IgD-negative memory B cell (primary cell): ENCODE measurements at regions not wholly inside any gene's neighbourhood (a gene's known extent, or its start where the extent isn't known, plus 50 kb on each side); places are given as distances from the start of the nearest gene placed in this dataset.
"Not testable (repeated sequence)": the region's sequence is repeated elsewhere in the genome, so short reads cannot be mapped to it uniquely, and the experiment has no call there.

Source experiments
- H3K27ac Mint-ChIP-seq, 3 donors: one replicate each; pipeline ENCODE4 v1.8.0; 2020 to 2022; ENCODE audit warnings: mild to moderate bottlenecking in 3 of 3, mixed read lengths in 3 of 3, moderate library complexity in 1 of 3
- H3K27me3 Mint-ChIP-seq: one replicate; pipeline ENCODE4 v1.8.0; 2021; ENCODE audit warnings: mixed read lengths
- H3K36me3 Mint-ChIP-seq: one replicate; pipeline ENCODE4 v1.8.0; 2020; ENCODE audit warnings: mild to moderate bottlenecking, mixed read lengths
- H3K4me1 Mint-ChIP-seq, 3 donors: one replicate each; pipeline ENCODE4 v1.8.0; 2020 to 2022; ENCODE audit warnings: mixed read lengths in 3 of 3, mild to moderate bottlenecking in 1 of 3
- H3K4me3 Mint-ChIP-seq, 4 donors: one replicate each; pipeline ENCODE4 v1.8.0; 2020 to 2022; ENCODE audit warnings: mild to moderate bottlenecking in 4 of 4, mixed read lengths in 4 of 4, moderate library complexity in 3 of 4
- H3K9me3 Mint-ChIP-seq, 3 donors: one replicate each; pipeline ENCODE4 v1.8.0; 2020 to 2021; ENCODE audit warnings: mixed read lengths in 3 of 3, mild to moderate bottlenecking in 1 of 3

DNA sequence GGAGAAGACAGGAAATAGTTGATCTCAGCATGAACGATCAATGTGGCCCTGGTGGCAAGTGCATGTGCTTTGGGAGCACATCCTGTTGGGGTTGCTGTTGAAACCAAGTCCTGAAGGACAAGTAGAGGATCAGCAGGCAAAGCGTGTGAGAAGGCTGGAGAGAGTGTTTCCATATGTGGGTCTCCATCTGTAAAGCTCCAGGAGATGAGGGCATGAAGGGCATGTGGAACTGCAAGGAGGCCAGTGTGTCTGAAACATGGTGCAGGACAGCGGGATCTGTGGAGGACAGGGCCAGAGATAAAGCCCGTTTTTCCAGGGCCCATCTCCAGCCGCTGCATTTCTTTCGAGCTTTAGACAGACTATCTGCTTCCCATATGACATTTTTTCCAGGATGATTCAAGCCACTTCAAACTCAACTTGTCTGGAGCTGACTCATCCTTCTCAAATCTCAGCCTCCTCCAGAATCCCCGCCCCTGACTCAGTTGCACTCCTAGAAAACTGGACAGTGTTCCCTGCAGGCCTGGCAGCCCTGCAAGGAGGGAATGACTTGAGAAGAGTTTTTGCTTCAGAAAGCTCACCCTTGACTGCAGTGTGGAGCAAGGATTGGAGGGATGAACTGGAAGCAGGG lies 226.1 kb downstream of the VAPA start:
- H3K36me3 Mint-ChIP-seq, result no peaks in the 10 kb centered on the region
- H3K4me1 Mint-ChIP-seq, result peaks cover 0 to 3% (median 0%) of the 10 kb centered on the region in 3 donors
- H3K27me3 Mint-ChIP-seq, result no peaks in the 10 kb centered on the region
- H3K9me3 Mint-ChIP-seq, result peaks cover 0 to 3% (median 2%) of the 10 kb centered on the region in 3 donors
- no peak overlapping the region for H3K27ac Mint-ChIP-seq
- H3K4me3 Mint-ChIP-seq, result no peak overlapping the region

DNA sequence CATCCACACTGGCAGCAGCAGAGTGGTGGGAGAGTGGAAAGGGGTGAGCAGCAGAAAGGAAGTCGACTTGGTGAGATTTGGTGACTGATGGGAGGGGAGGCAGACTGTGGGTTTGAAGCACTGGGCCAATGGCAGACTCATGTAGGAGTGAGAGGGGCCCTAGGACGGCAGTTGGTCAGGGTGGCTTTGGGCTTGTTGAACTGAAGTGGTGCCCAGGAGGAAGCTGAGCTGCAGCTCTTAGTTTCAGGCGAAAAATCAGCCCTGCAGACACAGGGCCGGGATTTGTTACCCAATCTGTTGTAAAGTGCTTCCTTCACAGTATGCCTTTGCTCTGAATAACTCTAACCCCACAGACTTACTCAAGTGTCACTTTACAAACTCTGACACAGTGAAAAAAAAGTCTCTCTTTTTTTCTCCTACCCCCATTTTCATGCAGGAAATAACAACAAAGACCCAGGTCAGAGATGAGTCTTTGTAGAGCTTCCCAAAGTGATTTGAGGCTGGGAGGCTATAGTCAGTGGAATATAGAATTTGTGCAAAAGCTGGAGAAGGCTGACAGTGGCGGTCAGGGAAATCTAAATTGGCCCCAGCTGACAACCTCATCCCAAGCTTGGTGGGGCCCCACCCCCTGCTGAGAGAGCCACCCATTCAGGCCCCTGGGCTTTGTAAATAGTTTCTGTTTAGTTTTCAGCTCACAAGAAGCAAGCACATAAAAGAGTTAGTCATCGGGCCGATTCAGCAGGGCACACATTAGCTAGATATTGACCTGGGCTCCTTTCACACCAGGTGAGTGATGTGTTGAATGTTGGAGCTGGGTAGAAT lies 226.9 kb downstream of the VAPA start:
- H3K4me1 Mint-ChIP-seq, result peaks cover 0 to 3% (median 0%) of the 10 kb centered on the region in 3 donors
- H3K9me3 Mint-ChIP-seq, result peaks cover 0 to 3% (median 2%) of the 10 kb centered on the region in 3 donors
- no peaks in the 10 kb centered on the region for H3K36me3 Mint-ChIP-seq
- no peak overlapping the region for H3K27ac Mint-ChIP-seq
- no peaks in the 10 kb centered on the region for H3K27me3 Mint-ChIP-seq
- H3K4me3 Mint-ChIP-seq, result no peak overlapping the region

DNA sequence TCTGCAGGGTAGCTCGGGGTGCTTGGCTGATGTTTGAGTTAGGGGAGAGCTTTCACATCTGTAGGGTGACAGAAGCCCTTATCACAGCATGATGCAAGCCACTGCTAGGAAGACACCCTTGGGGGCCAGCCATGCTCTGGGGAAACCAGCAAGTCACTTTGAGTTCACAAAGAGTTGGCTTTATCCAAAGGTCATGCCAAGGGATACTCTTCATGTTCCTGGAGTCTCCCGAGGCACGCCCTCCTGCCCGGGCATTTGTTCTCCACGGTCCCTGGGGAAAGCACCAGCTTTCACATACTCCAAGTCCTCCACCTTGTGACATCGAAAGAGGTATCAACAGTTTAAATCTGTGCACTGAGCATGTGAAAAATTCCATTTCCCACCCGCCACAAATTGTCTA lies 227.7 kb downstream of the VAPA start:
- H3K27ac Mint-ChIP-seq, result no peak overlapping the region
- H3K9me3 Mint-ChIP-seq, result peaks cover 0 to 3% (median 0%) of the 10 kb centered on the region in 3 donors
- H3K27me3 Mint-ChIP-seq, result no peaks in the 10 kb centered on the region
- H3K36me3 Mint-ChIP-seq, result no peaks in the 10 kb centered on the region
- peaks cover 0 to 3% (median 0%) of the 10 kb centered on the region in 3 donors for H3K4me1 Mint-ChIP-seq
- H3K4me3 Mint-ChIP-seq, result no peak overlapping the region

DNA sequence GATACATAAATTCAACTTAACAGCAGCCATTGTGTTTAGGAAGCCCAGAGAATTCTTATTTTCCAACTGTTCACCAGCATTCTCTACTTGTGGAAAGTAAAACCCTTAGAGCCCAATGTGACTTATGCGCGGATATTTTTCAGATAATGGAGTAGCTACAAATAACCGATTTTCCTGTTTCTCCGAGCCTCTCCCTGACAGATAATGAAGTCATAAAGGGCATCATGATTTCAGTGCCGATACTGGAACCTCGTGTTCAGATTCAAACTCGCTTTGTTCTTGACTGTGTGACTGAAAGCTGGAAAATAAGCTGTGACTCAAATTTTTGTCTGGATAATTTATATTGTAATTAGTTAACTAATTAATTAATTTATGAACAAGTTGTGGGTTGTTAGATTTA lies 228.2 kb downstream of the VAPA start:
- H3K36me3 Mint-ChIP-seq, result no peaks in the 10 kb centered on the region
- H3K4me1 Mint-ChIP-seq, result peaks cover 0 to 3% (median 0%) of the 10 kb centered on the region in 3 donors
- no peak overlapping the region for H3K4me3 Mint-ChIP-seq
- H3K27me3 Mint-ChIP-seq, result no peaks in the 10 kb centered on the region
- H3K9me3 Mint-ChIP-seq, result peaks cover 0 to 3% (median 0%) of the 10 kb centered on the region in 3 donors
- no peak overlapping the region for H3K27ac Mint-ChIP-seq

DNA sequence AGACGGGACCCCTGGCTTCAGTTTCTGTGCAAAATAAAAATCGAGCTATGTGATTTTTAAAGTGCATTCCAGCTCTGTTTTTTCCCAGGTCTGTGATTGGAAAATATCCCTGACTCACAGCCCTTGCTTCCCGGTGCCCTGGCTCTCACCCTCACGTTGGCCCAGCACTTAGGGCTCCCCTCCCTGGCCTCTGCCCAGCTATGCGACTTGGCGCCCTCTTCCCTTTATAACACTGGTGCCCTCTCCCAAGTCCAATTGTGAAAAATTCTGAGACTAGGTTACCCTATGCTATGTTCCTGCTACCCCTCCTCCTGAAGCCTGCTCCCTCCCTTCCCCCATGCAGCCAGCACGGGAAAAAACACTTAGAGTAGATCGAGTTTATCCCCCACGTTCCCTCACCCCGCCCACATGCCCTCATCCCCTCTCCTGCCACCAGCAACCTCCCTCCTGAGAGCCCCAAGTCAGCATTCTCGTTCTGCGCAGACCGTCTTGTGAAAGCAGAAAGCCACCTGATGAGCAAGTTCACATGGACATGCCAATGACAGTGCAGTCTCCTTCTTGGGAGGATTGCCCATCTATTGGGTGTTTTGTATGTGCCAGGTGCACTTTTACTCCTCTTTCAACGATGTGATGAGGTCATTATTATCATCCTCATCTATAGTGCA lies 228.8 kb downstream of the VAPA start:
- Mint-ChIP-seq H3K9me3 (no peaks in the 10 kb centered on the region), H3K4me1 (peaks cover 0 to 3% (median 0%) of the 10 kb centered on the region in 3 donors), H3K4me3 (peak overlapping the region in 1 of 4 donors; percentile 66), H3K36me3 (no peaks in the 10 kb centered on the region), H3K27me3 (no peaks in the 10 kb centered on the region), H3K27ac (no peak overlapping the region)

DNA sequence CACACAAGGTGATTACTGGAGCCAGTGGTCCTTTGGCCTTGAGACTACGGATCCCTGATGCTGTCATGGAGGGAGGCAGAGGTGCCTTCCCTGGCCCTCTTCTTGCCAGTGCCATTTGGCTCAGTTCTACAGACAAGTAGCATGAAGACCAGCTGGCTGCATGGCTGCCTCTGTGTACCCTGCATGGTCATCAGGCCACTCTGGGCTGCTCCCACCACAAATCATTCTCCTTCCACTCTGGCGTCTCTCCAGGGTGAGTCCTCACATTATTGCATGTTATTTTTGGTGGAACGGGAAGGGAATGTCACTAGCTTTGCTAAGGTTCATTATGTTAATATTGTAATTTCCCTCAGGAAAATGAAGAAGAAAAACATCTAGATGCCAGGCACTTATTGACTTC lies 229.8 kb downstream of the VAPA start:
- Mint-ChIP-seq H3K4me3 (no peak overlapping the region), H3K9me3 (no peaks in the 10 kb centered on the region), H3K36me3 (no peaks in the 10 kb centered on the region), H3K4me1 (peaks cover 0 to 1% (median 0%) of the 10 kb centered on the region in 3 donors), H3K27me3 (no peaks in the 10 kb centered on the region), H3K27ac (no peak overlapping the region)

DNA sequence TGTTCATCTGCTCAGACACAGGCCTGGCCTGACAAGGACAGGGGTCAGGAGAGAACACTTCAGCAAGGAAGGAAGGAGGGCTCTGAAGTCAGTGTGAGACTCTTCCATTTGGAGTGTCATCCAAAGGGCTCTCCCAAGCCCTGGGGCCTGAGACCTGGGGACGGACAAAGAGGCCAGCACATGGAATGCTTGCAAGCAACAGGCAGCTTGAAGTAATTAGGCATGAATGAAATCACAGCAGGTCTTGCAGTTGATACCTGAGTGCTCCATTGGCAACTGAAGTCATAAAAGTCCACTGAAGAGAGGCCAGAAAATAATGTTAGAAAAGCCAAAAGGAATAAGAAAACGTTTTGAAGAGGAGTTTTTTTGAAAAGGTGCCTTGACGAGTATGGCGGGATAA lies 231.7 kb downstream of the VAPA start:
- Mint-ChIP-seq H3K36me3 (no peaks in the 10 kb centered on the region), H3K4me3 (no peak overlapping the region), H3K4me1 (peaks cover 0 to 1% (median 0%) of the 10 kb centered on the region in 3 donors), H3K27ac (no peak overlapping the region), H3K9me3 (no peaks in the 10 kb centered on the region), H3K27me3 (no peaks in the 10 kb centered on the region)

DNA sequence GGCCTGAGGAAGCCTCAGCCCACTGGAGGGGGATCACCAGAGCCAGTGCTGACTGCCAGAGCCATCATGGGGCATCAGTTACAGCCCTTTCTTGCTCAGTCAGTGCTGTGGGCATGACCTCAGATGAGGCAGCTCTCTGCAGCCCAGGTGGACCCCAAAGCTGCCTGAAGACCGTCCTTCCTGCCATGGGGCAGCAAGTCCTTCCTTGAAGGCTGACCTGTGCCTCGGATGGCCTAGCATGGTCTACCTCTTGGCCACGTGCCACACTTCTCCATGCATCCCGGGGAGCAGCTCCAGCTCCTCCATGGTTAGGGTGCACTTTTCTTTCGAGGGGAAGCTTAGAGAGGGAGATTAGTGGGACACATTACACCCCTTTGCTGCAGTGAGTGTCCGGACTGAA lies 233.4 kb downstream of the VAPA start:
- Mint-ChIP-seq H3K4me1 (no peaks in the 10 kb centered on the region), H3K27ac (no peak overlapping the region), H3K4me3 (no peak overlapping the region), H3K36me3 (no peaks in the 10 kb centered on the region), H3K27me3 (no peaks in the 10 kb centered on the region), H3K9me3 (no peaks in the 10 kb centered on the region)

DNA sequence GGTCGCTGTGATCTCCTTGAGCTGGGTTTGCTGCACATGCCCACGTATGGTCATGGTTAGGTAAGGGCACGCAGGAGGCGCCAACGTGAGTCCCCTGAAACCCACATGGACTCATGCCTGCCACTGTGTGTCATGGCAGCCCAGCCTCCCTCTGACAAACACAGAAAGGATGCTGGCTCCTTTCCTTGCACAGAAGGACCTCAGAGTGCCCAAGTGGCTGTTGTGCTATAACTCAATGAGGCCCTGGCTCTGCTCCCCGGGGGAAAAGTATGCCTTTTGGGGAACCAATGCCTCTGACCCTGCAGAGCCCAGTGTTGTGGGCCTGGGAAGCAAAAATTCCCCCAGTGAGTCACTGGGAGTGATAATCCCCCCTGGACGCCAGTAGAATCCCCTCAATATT lies 233.9 kb downstream of the VAPA start:
- H3K36me3 Mint-ChIP-seq, result no peaks in the 10 kb centered on the region
- H3K27ac Mint-ChIP-seq, result no peak overlapping the region
- H3K27me3 Mint-ChIP-seq, result no peaks in the 10 kb centered on the region
- H3K4me3 Mint-ChIP-seq, result no peak overlapping the region
- no peaks in the 10 kb centered on the region for H3K9me3 Mint-ChIP-seq
- H3K4me1 Mint-ChIP-seq, result no peaks in the 10 kb centered on the region

DNA sequence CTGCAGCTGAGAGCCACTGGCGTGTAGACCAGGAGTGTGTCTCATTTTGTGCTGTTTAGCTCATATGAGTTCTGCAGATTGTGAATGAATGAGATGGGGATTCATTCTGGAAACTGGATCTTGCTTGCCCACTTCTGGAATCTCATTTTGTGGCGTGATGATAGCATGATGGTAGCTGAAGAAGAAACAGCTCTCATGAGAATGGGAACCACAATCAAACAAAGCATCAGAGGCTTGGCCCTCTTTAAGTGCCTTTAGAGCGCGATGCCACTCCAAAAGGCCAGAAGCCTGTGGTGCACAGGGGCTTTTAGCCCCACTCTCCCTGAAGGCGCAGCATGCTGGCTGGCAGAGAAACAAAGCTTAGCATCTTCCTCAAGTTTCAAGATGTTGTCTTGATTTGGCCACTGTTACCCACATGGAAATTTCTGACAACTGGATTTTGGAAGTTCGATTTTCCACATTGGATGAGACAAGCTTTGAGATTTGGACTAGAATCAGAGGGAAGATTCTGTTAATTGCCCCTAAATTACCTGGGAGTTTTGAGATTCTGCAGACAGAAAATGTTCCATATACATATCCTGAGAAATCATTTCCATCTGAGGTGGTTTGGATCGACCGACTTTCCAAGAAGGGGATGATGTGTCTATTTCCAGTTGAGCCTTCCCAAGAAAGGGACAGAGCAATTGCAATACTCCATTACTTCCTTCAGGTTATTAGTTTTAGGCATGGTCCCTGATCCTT lies 234.5 kb downstream of the VAPA start:
- Mint-ChIP-seq H3K4me1 (no peaks in the 10 kb centered on the region), H3K9me3 (no peaks in the 10 kb centered on the region), H3K36me3 (no peaks in the 10 kb centered on the region), H3K27ac (no peak overlapping the region), H3K27me3 (no peaks in the 10 kb centered on the region), H3K4me3 (no peak overlapping the region)

DNA sequence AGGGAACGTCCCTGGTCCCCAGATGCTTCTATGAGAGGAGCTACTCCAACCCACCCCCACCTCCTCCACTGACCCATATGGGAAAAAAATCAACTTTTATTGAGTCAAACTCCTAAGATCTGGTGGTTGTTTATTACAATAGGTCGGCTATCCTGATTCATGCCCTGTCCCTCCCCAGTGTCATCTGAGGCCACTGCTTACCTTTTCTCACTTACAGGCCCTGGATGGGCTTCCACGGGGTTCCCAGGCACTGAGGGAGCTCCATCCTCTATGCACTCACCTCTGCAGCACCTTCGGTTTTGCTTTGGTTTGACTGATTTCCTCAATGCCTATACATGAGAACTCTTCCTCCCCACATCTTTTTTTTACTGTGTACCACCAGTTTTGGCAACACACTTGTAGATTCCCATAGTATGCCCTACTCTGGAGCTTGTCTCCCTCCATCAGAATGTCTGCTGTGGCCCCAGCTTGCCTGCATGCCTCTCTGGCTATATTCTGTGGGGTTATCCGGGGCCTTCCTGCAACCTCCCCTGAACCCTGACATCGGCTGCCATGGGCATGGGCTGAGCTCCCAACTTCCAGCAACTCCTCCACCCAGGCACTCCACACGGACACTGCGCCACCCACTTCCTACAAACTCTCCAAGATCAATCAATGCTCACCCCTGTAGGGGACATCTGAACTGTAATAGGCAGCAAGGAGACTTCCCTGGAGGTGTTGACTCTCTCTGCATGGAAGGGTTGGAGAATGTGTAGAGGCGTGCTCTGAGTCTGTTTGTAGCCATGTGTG lies 236.1 kb downstream of the VAPA start:
- Mint-ChIP-seq H3K27ac (no peak overlapping the region), H3K27me3 (no peaks in the 10 kb centered on the region), H3K4me1 (no peaks in the 10 kb centered on the region), H3K4me3 (no peak overlapping the region), H3K9me3 (peaks cover 0 to 3% (median 0%) of the 10 kb centered on the region in 3 donors), H3K36me3 (no peaks in the 10 kb centered on the region)

DNA sequence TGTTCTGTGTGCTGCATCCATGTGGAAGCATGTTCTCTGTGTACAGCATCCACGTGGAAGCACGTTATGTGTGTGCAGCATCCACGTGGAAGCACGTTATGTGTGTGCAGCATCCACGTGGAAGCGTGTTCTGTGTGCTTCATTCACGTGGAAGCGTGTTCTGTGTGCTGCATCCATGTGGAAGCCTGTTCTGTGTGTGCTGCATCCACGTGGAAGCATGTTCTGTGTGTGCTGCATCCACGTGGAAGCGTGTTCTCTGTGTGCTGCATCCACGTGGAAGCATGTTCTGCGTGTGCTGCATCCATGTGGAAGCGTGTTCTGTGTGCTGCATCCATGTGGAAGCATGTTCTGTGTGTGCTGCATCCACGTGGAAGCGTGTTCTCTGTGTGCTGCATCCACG lies 236.8 kb downstream of the VAPA start:
- H3K4me3 Mint-ChIP-seq, H3K9me3 Mint-ChIP-seq, H3K36me3 Mint-ChIP-seq, H3K4me1 Mint-ChIP-seq, H3K27me3 Mint-ChIP-seq, H3K27ac Mint-ChIP-seq: not testable (repeated sequence)

DNA sequence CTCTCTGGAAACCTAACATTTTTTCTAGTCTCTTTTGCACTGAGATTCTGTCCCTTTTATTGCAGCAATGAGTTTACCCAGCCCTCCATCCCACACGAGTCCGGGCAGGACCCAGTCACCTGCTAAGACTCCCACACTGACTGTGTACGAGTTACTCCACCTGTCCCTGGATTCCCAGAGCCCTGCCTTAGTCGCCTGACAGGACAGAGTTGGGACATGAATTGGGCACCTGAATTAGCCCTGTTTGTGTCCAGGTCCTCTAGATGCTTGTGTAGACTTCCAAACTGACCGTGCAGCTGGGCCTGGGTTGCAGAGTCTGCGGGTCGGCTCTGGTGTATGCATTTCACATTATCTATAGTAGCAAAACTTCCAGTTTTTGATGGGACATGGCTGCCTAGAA lies 238.7 kb downstream of the VAPA start:
- Mint-ChIP-seq H3K9me3 (peaks cover 0 to 3% (median 3%) of the 10 kb centered on the region in 3 donors), H3K4me3 (no peak overlapping the region), H3K27me3 (no peaks in the 10 kb centered on the region), H3K36me3 (peaks cover 3% of the 10 kb centered on the region), H3K4me1 (no peaks in the 10 kb centered on the region), H3K27ac (no peak overlapping the region)

DNA sequence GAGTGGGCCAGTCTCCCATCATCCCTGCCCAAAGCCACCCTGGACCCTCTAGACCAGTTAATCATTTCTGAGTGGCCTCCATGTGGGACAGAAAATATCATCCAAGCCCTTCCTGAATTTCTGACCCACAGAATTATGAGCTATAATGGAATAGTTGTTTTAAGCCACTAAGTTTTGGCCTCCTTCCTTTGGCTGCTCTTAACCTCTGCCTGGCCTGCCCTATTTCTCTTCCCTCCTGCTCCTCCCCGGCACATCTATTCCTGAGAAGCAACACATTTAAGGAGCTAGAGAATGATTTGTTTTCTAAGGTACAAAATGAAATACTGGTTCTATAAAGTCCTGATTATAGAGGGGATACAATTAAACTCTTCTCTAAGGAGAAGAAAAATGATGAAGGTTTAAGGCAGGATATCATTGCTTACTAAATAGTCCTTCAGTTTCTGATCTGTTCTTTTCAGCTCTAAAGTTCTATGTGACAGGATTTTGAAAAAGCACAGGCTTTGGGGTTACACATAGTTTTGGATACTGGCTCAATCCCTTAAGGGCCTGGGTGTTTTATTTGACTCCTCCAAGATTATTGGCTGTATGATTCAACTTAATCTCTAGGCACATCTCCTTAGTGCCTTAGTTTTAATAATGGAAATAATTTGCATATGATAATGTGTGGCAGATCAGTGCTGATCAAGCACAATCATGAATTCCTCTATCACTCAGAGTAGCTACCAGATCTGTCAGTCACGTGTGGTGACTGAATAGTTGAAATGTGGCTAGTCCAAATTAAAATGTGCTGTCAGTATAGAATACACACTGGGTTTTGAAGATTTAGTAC lies 240.3 kb downstream of the VAPA start:
- H3K27ac Mint-ChIP-seq, result no peak overlapping the region
- peaks cover 4% of the 10 kb centered on the region for H3K36me3 Mint-ChIP-seq
- H3K27me3 Mint-ChIP-seq, result no peaks in the 10 kb centered on the region
- no peak overlapping the region for H3K4me3 Mint-ChIP-seq
- H3K4me1 Mint-ChIP-seq, result no peaks in the 10 kb centered on the region
- peaks cover 0 to 6% (median 3%) of the 10 kb centered on the region in 3 donors for H3K9me3 Mint-ChIP-seq
